Hypothalamus (tissue), 51 donors: ENCODE measurements at regions not wholly inside any gene's neighbourhood (a gene's known extent, or its start where the extent isn't known, plus 50 kb on each side); places are given as distances from the start of the nearest gene placed in this dataset.

Experiments
- DNase-seq, 51 donors: peaks; one replicate each; lab custom pipeline; 2025; lab: John Stamatoyannopoulos, UW

- DNase-seq = no peak
Measured at GRCh38 chr11:134830312-134830711, 418.3 kb upstream of the B3GAT1 start.

GRCh38 chr11:134823970-134824369 is 411.9 kb upstream of the B3GAT1 start:
- DNase-seq = no peak

GRCh38 chr11:134822897-134823296 is 410.9 kb upstream of the B3GAT1 start:
- DNase-seq = no peak

- DNase-seq = no peak
Measured at GRCh38 chr11:134821422-134821821, 409.4 kb upstream of the B3GAT1 start.

GRCh38 chr11:134819041-134819440 is 407.0 kb upstream of the B3GAT1 start:
- DNase-seq = no peak

GRCh38 chr11:134818516-134818915 is 406.5 kb upstream of the B3GAT1 start:
- DNase-seq = no peak

GRCh38 chr11:134815404-134815803 is 403.4 kb upstream of the B3GAT1 start:
- DNase-seq = no peak

GRCh38 chr11:134807997-134808396 is 396.0 kb upstream of the B3GAT1 start:
- no peak for DNase-seq

- DNase-seq = no peak
Measured at GRCh38 chr11:134802598-134802997, 390.6 kb upstream of the B3GAT1 start.

GRCh38 chr11:134802116-134802515 is 390.1 kb upstream of the B3GAT1 start:
- DNase-seq = no peak

GRCh38 chr11:134801570-134801969 is 389.5 kb upstream of the B3GAT1 start:
- DNase-seq = no peak

GRCh38 chr11:134800826-134801225 is 388.8 kb upstream of the B3GAT1 start:
- peak in 1 of 51 donors; percentile 25 for DNase-seq

GRCh38 chr11:134800130-134800529 is 388.1 kb upstream of the B3GAT1 start:
- DNase-seq = no peak

- no peak for DNase-seq
Measured at GRCh38 chr11:134799386-134799785, 387.3 kb upstream of the B3GAT1 start.

GRCh38 chr11:134797411-134798089 is 385.5 kb upstream of the B3GAT1 start:
- DNase-seq = no peak

- DNase-seq = no peak
Measured at GRCh38 chr11:134795017-134795416, 383.0 kb upstream of the B3GAT1 start.

GRCh38 chr11:134794192-134794591 is 382.1 kb upstream of the B3GAT1 start:
- DNase-seq = no peak

- DNase-seq = no peak
Measured at GRCh38 chr11:134792677-134793076, 380.6 kb upstream of the B3GAT1 start.

GRCh38 chr11:134792044-134792443 is 380.0 kb upstream of the B3GAT1 start:
- DNase-seq = no peak

- no peak for DNase-seq
Measured at GRCh38 chr11:134791102-134791501, 379.1 kb upstream of the B3GAT1 start.

GRCh38 chr11:134789104-134789503 is 377.1 kb upstream of the B3GAT1 start:
- no peak for DNase-seq

- DNase-seq = no peak
Measured at GRCh38 chr11:134786636-134787035, 374.6 kb upstream of the B3GAT1 start.

GRCh38 chr11:134785660-134786284 is 373.7 kb upstream of the B3GAT1 start:
- DNase-seq = no peak
